Panc1 (cell line): ENCODE measurements at regions not wholly inside any gene's neighbourhood (a gene's known extent, or its start where the extent isn't known, plus 50 kb on each side); places are given as distances from the start of the nearest gene placed in this dataset.

Experiments
- CTCF ChIP-seq: fragments of 450-650 bp; IDR thresholded peaks from 2 replicates; pipeline ENCODE4 v1.5.1; 2017; ENCODE audit warnings: mild to moderate bottlenecking
- TF ChIP-seq, protein P1 (sequence below), 2 experiments: IDR thresholded peaks; 2 replicates each; pipeline ENCODE4 v1.6.1; 2011 to 2012; ENCODE audit warnings: low read depth in 2 of 2, control low read depth in 1 of 2, low read length in 1 of 2, mild to moderate bottlenecking in 1 of 2, moderate library complexity in 1 of 2; ENCODE audit not compliant: insufficient read depth in 1 of 2

- no peak for TF ChIP-seq CTCF
- TF ChIP-seq, protein P1, sequence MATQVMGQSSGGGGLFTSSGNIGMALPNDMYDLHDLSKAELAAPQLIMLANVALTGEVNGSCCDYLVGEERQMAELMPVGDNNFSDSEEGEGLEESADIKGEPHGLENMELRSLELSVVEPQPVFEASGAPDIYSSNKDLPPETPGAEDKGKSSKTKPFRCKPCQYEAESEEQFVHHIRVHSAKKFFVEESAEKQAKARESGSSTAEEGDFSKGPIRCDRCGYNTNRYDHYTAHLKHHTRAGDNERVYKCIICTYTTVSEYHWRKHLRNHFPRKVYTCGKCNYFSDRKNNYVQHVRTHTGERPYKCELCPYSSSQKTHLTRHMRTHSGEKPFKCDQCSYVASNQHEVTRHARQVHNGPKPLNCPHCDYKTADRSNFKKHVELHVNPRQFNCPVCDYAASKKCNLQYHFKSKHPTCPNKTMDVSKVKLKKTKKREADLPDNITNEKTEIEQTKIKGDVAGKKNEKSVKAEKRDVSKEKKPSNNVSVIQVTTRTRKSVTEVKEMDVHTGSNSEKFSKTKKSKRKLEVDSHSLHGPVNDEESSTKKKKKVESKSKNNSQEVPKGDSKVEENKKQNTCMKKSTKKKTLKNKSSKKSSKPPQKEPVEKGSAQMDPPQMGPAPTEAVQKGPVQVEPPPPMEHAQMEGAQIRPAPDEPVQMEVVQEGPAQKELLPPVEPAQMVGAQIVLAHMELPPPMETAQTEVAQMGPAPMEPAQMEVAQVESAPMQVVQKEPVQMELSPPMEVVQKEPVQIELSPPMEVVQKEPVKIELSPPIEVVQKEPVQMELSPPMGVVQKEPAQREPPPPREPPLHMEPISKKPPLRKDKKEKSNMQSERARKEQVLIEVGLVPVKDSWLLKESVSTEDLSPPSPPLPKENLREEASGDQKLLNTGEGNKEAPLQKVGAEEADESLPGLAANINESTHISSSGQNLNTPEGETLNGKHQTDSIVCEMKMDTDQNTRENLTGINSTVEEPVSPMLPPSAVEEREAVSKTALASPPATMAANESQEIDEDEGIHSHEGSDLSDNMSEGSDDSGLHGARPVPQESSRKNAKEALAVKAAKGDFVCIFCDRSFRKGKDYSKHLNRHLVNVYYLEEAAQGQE (IDR thresholded peaks at IDR 0.05; ENCODE audit: insufficient read depth in 1 of 2, low read depth in 2 of 2, low read length in 1 of 2), result no peak
These were observed 81.9 kb downstream of the ACAA2 start for GRCh38 chr18:49731421-49731841.
